ENCODE measurements at regions not wholly inside any gene's neighbourhood (a gene's known extent, or its start where the extent isn't known, plus 50 kb on each side); places are given as distances from the start of the nearest gene placed in this dataset.
A peak's percentile ranks its signal among the peaks of the same experiment; 100 is the strongest.

DNA sequence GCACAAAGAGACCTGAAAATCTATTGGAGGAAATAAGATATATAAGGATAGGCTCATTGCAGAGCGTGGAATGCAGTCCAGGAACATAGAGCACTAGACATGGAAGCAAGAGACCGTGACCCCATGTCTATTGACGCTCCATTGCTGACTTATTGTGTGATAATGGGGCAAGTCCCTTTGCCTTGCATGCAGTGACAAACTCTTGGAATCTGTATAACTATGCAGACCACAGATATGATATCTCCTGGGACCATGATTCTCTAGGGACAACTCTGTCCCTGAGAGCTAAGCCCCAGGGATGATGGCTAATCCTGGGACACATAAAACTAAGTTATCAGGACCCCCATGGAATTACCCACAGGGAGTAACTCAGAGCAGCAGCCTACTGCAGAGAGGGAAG, 73.1 kb upstream of the PRDX6 start:
- no peaks in the 10 kb centered on the region for H3K27me3 ChIP-seq
- peaks cover 0 to 3% of the 10 kb centered on the region in 2 donors for H3K4me1 ChIP-seq
- TF ChIP-seq, protein P1, sequence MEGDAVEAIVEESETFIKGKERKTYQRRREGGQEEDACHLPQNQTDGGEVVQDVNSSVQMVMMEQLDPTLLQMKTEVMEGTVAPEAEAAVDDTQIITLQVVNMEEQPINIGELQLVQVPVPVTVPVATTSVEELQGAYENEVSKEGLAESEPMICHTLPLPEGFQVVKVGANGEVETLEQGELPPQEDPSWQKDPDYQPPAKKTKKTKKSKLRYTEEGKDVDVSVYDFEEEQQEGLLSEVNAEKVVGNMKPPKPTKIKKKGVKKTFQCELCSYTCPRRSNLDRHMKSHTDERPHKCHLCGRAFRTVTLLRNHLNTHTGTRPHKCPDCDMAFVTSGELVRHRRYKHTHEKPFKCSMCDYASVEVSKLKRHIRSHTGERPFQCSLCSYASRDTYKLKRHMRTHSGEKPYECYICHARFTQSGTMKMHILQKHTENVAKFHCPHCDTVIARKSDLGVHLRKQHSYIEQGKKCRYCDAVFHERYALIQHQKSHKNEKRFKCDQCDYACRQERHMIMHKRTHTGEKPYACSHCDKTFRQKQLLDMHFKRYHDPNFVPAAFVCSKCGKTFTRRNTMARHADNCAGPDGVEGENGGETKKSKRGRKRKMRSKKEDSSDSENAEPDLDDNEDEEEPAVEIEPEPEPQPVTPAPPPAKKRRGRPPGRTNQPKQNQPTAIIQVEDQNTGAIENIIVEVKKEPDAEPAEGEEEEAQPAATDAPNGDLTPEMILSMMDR (IDR thresholded peaks at IDR 0.05), result no peak
- no peaks in the 10 kb centered on the region for H3K9me3 ChIP-seq
- no peak for DNase-seq (ENCODE audit: low spot score in 2 of 2)
- intact Hi-C loops (cut with DNase I), result no loop called here
- H3K36me3 ChIP-seq, result no peaks in the 10 kb centered on the region
- no peak overlapping the region for H3K27ac ChIP-seq
- H3K4me3 ChIP-seq, result no peak overlapping the region

DNA sequence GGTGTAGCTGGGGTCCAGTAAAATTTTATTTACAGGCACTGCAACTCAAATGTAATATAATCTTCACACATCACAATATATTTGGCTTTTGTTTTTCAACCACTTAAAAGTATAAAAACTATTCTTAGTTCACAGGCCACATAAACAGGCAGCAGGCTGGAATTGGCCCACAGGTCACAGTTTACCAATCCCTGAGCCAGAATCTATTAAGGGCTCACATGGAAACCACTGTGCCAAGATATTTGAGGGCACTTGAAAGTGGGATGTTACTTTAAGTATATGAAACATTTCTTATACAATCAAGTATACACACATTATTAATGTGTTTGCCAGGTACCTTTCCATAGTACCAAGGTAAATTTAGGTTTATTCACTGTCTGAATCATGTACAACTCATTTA, 71.9 kb upstream of the PRDX6 start:
- intact Hi-C loops (cut with DNase I), result no loop called here

DNA sequence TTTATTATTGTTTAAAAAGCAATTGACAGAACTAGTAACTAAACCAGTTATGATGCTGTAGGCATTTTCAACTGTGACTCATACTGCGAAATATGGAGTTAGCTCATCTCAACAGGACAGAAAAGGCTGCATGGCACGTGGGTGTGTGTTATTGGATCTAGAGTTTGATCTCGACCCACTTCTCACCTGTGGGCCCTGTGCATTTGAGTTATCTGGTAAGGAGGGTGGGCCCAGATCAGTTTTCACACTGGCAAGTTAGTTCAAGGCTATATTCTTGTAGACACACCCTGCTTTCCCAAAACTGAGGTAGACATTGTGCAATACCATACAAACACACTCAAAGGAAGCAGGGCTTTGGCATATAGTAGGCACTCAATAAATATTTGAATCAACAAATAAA, 71.3 kb upstream of the PRDX6 start:
- Histone ChIP-seq H3K9me3 (no peaks in the 10 kb centered on the region), H3K27ac (no peak overlapping the region), H3K4me3 (no peak overlapping the region), H3K36me3 (no peaks in the 10 kb centered on the region), H3K27me3 (no peaks in the 10 kb centered on the region), H3K4me1 (peaks cover 0 to 3% of the 10 kb centered on the region in 2 donors)
- intact Hi-C loops (cut with DNase I), result no loop called here
- TF ChIP-seq, protein P1 (IDR thresholded peaks at IDR 0.05), result no peak
- DNase-seq (ENCODE audit: low spot score in 2 of 2), result no peak

More for the DNA sequence above, 71.9 kb upstream of the PRDX6 start:
- DNase-seq (ENCODE audit: low spot score in 2 of 2), result no peak
- no peaks in the 10 kb centered on the region for H3K36me3 ChIP-seq
- H3K27me3 ChIP-seq, result no peaks in the 10 kb centered on the region
- H3K4me1 ChIP-seq, result peaks cover 0 to 3% of the 10 kb centered on the region in 2 donors
- TF ChIP-seq, protein P1 (IDR thresholded peaks at IDR 0.05), result no peak
- H3K4me3 ChIP-seq, result no peak overlapping the region
- no peaks in the 10 kb centered on the region for H3K9me3 ChIP-seq
- H3K27ac ChIP-seq, result no peak overlapping the region

DNA sequence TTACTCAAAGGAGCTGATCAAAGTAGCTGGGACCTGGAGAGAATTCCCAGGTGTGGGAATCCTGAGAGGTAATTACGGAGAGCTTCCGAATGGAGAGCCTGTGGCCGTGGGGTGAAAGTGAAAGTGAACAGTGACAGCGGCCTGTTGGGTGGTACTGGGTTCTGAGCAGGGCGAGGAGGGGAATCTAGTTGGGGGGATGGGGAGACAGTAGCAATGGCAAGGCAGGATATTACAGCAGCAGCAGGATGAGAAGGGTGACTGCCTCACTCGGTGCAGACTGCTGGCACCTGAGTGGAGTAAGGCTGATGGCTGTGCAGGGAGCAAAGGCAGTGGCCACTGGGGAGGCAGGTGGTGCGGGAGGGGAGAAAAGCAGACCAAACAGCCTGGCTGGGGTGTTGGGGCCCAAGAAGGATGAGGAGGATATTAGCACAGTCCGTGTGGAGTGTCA, 70.3 kb upstream of the PRDX6 start:
- no peaks in the 10 kb centered on the region for H3K9me3 ChIP-seq
- peak overlapping the region; percentile 16 to 17 for H3K4me3 ChIP-seq
- H3K27ac ChIP-seq, result no peak overlapping the region
- TF ChIP-seq, protein P1 (IDR thresholded peaks at IDR 0.05), result no peak
- H3K27me3 ChIP-seq, result no peaks in the 10 kb centered on the region
- no peaks in the 10 kb centered on the region for H3K36me3 ChIP-seq
- H3K4me1 ChIP-seq, result peaks cover 0 to under 1% of the 10 kb centered on the region in 2 donors
- intact Hi-C loops (cut with DNase I), result no loop called here
- no peak for DNase-seq (ENCODE audit: low spot score in 2 of 2)

DNA sequence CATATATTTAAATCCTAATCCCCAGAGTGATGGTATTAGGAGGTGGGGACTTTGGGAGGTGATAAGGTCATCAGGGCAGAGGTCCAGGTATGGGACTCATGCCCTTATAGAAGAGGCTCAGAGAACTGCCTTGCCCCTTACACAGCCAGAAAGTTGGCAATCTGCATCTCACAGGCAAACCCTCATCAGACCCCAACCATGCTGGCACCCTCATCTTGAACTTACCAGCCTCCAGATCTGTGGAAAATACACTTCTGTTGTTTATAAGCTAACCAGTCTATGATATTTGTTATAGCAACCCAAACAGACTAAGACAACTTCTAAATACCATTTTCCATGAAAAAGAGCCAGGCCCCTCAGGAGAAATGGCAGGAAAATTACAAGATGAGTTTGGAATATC, 69.3 kb upstream of the PRDX6 start:
- Histone ChIP-seq H3K9me3 (no peaks in the 10 kb centered on the region), H3K27me3 (no peaks in the 10 kb centered on the region), H3K27ac (no peak overlapping the region), H3K36me3 (no peaks in the 10 kb centered on the region), H3K4me1 (no peaks in the 10 kb centered on the region), H3K4me3 (no peak overlapping the region)
- TF ChIP-seq, protein P1 (IDR thresholded peaks at IDR 0.05), result no peak
- DNase-seq (ENCODE audit: low spot score in 2 of 2), result no peak
- intact Hi-C loops (cut with DNase I), result no loop called here

DNA sequence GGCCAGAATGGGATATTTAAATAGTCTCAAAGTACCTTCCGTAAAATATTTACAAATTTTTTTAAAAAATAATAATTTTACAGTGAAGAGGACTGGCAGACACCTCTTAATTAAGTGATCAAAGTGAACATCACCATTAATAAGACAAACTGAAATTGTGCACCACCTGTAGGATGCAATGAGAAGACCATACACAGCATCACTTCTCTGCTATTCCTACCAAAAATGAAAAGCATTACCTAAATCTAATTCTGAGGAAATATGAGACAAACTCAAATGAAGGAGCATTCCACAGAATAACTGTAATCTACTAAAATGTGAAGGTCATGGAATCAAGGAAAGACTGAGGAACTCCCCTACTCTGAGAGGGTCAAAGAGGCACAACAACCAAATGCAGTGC, 68.2 kb upstream of the PRDX6 start:
- DNase-seq (ENCODE audit: low spot score in 2 of 2), result no peak
- intact Hi-C loops (cut with DNase I), result no loop called here

More for the DNA sequence above, 68.2 kb upstream of the PRDX6 start:
- no peak overlapping the region for H3K27ac ChIP-seq
- H3K27me3 ChIP-seq, result no peaks in the 10 kb centered on the region
- H3K4me3 ChIP-seq, result no peak overlapping the region
- H3K36me3 ChIP-seq, result no peaks in the 10 kb centered on the region
- H3K4me1 ChIP-seq, result no peaks in the 10 kb centered on the region
- no peaks in the 10 kb centered on the region for H3K9me3 ChIP-seq
- TF ChIP-seq, protein P1 (IDR thresholded peaks at IDR 0.05), result no peak
